ENCODE measurements at regions not wholly inside any gene's neighbourhood (a gene's known extent, or its start where the extent isn't known, plus 50 kb on each side); places are given as distances from the start of the nearest gene placed in this dataset.

- no peak for TF ChIP-seq YY1 (IDR thresholded peaks at IDR 0.05; ENCODE audit: low read depth)
- no peak for TF ChIP-seq EGR1 (IDR thresholded peaks at IDR 0.05)
- TF ChIP-seq ZBTB7A (IDR thresholded peaks at IDR 0.05; ENCODE audit: low read depth), result no peak
- no peak for TF ChIP-seq NFIC (IDR thresholded peaks at IDR 0.05)
- TF ChIP-seq TCF12 (IDR thresholded peaks at IDR 0.05; ENCODE audit: low read depth), result no peak
- no peak for TF ChIP-seq TAF1 (IDR thresholded peaks at IDR 0.05; ENCODE audit: low read depth)
- TF ChIP-seq MAX (IDR thresholded peaks at IDR 0.05), result no peak
- no peak for TF ChIP-seq EP300 (IDR thresholded peaks at IDR 0.05; ENCODE audit: borderline replicate concordance)
- no peak for TF ChIP-seq CREB1 (IDR thresholded peaks at IDR 0.05; ENCODE audit: low read depth)
- no peak for TF ChIP-seq RAD21 (IDR thresholded peaks at IDR 0.05; ENCODE audit: low read depth)
- TF ChIP-seq REST (IDR thresholded peaks at IDR 0.05; ENCODE audit: low read depth), result no peak
- no peak for TF ChIP-seq CEBPB (IDR thresholded peaks at IDR 0.05)
- no peak for TF ChIP-seq TEAD4 (IDR thresholded peaks at IDR 0.05)
- TF ChIP-seq FOXM1 (IDR thresholded peaks at IDR 0.05; ENCODE audit: borderline replicate concordance, low read depth), result no peak
- no peak for TF ChIP-seq USF1 (IDR thresholded peaks at IDR 0.05)
Observed at GRCh38 chr5:104512063-104512825, 949.7 kb upstream of the NUDT12 start.

GRCh38 chr5:104498281-104498680 lies 935.7 kb upstream of the NUDT12 start:
- TF ChIP-seq NFIC (IDR thresholded peaks at IDR 0.05), result no peak
- TF ChIP-seq RAD21 (IDR thresholded peaks at IDR 0.05; ENCODE audit: low read depth), result no peak
- no peak for TF ChIP-seq FOXM1 (IDR thresholded peaks at IDR 0.05; ENCODE audit: borderline replicate concordance, low read depth)
- TF ChIP-seq EGR1 (IDR thresholded peaks at IDR 0.05), result no peak
- TF ChIP-seq YY1 (IDR thresholded peaks at IDR 0.05; ENCODE audit: low read depth), result no peak
- no peak for TF ChIP-seq REST (IDR thresholded peaks at IDR 0.05; ENCODE audit: low read depth)
- no peak for TF ChIP-seq TAF1 (IDR thresholded peaks at IDR 0.05; ENCODE audit: low read depth)
- TF ChIP-seq ZBTB7A (IDR thresholded peaks at IDR 0.05; ENCODE audit: low read depth), result no peak
- TF ChIP-seq TCF12 (IDR thresholded peaks at IDR 0.05; ENCODE audit: low read depth), result no peak
- TF ChIP-seq CREB1 (IDR thresholded peaks at IDR 0.05; ENCODE audit: low read depth), result no peak
- TF ChIP-seq MAX (IDR thresholded peaks at IDR 0.05), result no peak

GRCh38 chr5:104494083-104494482 lies 931.5 kb upstream of the NUDT12 start:
- TF ChIP-seq RAD21 (IDR thresholded peaks at IDR 0.05; ENCODE audit: low read depth) (no peak), TEAD4 (IDR thresholded peaks at IDR 0.05) (no peak), CEBPB (IDR thresholded peaks at IDR 0.05) (no peak), MAX (IDR thresholded peaks at IDR 0.05) (no peak), TAF1 (IDR thresholded peaks at IDR 0.05; ENCODE audit: low read depth) (no peak), REST (IDR thresholded peaks at IDR 0.05; ENCODE audit: low read depth) (no peak), CREB1 (IDR thresholded peaks at IDR 0.05; ENCODE audit: low read depth) (no peak), NFIC (IDR thresholded peaks at IDR 0.05) (no peak), ZBTB7A (IDR thresholded peaks at IDR 0.05; ENCODE audit: low read depth) (no peak)

- TF ChIP-seq USF1 (IDR thresholded peaks at IDR 0.05) (no peak), RAD21 (IDR thresholded peaks at IDR 0.05; ENCODE audit: low read depth) (no peak), REST (IDR thresholded peaks at IDR 0.05; ENCODE audit: low read depth) (no peak)
Observed at GRCh38 chr5:104472811-104473210, 910.2 kb upstream of the NUDT12 start.
